ENCODE measurements at regions not wholly inside any gene's neighbourhood (a gene's known extent, or its start where the extent isn't known, plus 50 kb on each side); places are given as distances from the start of the nearest gene placed in this dataset.

- ATAC-seq (ENCODE audit: low read depth) (no peak), DNase-seq (no peak)
- BruUV-seq (replicated peaks), result no TSS peak
- no peaks in the 10 kb centered on the region for H3K36me3 ChIP-seq (ENCODE audit: control insufficient read depth, insufficient read depth, low read length)
- no peak overlapping the region for H3K14ac ChIP-seq (replicated peaks; ENCODE audit: low read depth, low read length)
- no peak overlapping the region for H4K91ac ChIP-seq (ENCODE audit: insufficient read depth, low read depth, low read length)
- no peaks in the 10 kb centered on the region for H3K27me3 ChIP-seq (ENCODE audit: control insufficient read depth, insufficient read depth, low read length)
- ChIA-PET CTCF (no interaction called here), POLR2A (ENCODE audit: unreplicated experiment) (no interaction called here)
- in situ Hi-C loops (cut with MboI; ENCODE audit: low sequenced_read_pairs), result no loop called here
- no peak overlapping the region for H4K5ac ChIP-seq (ENCODE audit: low read depth, low read length)
- no peak overlapping the region for H2BK120ac ChIP-seq (ENCODE audit: low read depth, low read length)
- no peak overlapping the region for H2AK5ac ChIP-seq (ENCODE audit: low read depth, low read length)
- no peak overlapping the region for H4K8ac ChIP-seq (ENCODE audit: low read depth in 2 of 2, low read length in 2 of 2)
- intact Hi-C loops (cut with micrococcal nuclease), result no loop called here
- no CpG with 5 or more reads among the region's 5 CpGs for WGBS, 2 experiments (ENCODE audit: extremely low coverage in 2 of 2, insufficient read length in 1 of 2)
- H2BK15ac ChIP-seq (ENCODE audit: low read depth, low read length), result no peak overlapping the region
- H3K4me1 ChIP-seq (ENCODE audit: control insufficient read depth, insufficient read depth, low read length), result no peaks in the 10 kb centered on the region
- no peaks in the 10 kb centered on the region for H3K9me1 ChIP-seq (ENCODE audit: insufficient read depth, low read length)
- dilution Hi-C loops (cut with HindIII; ENCODE audit: low sequenced_read_pairs, unreplicated experiment), result no loop called here
- H3K4me2 ChIP-seq (ENCODE audit: low read depth, low read length), result no peak overlapping the region
- no peaks in the 10 kb centered on the region for H3K79me1 ChIP-seq (ENCODE audit: low read depth in 1 of 2, low read length in 2 of 2)
- H2BK5ac ChIP-seq (ENCODE audit: low read depth, low read length, poor library complexity, severe bottlenecking), result no peak overlapping the region
- no peak for TF ChIP-seq MXI1 (IDR thresholded peaks at IDR 0.05; ENCODE audit: borderline replicate concordance, low read depth, low read length)
- no peak overlapping the region for H2BK20ac ChIP-seq (ENCODE audit: low read depth, low read length)
- no peaks in the 10 kb centered on the region for H4K20me1 ChIP-seq (ENCODE audit: insufficient read depth, low read length)
- H3K9me3 ChIP-seq (ENCODE audit: control insufficient read depth, insufficient read depth, low read length), result peaks cover 6% of the 10 kb centered on the region; the same call in 1 of the 2 replicates
- H3K9ac ChIP-seq (ENCODE audit: low read depth, low read length), result no peak overlapping the region
- no peak overlapping the region for H3K56ac ChIP-seq (ENCODE audit: extremely low read depth, insufficient read depth, low read length)
- H3K4ac ChIP-seq (ENCODE audit: low read depth, low read length), result no peak overlapping the region
- no peak overlapping the region for H3K27ac ChIP-seq (ENCODE audit: insufficient read depth, low read length)
- H3K23ac ChIP-seq (ENCODE audit: low read depth, low read length), result no peak overlapping the region
- H2AK9ac ChIP-seq (replicated peaks; ENCODE audit: low read depth, low read length, poor library complexity), result no peak overlapping the region
- no peak overlapping the region for H3K18ac ChIP-seq (ENCODE audit: low read depth, low read length)
- no peak overlapping the region for H2AFZ ChIP-seq (replicated peaks; ENCODE audit: low read length, poor library complexity)
- H3K4me3 ChIP-seq (ENCODE audit: insufficient read depth, low read depth, low read length), result no peak overlapping the region
Measured at GRCh38 chrX:4484266-4484665, 770.8 kb upstream of the PRKX start.

Measured in IMR-90 (cell line).